ENCODE measurements at regions not wholly inside any gene's neighbourhood (a gene's known extent, or its start where the extent isn't known, plus 50 kb on each side); places are given as distances from the start of the nearest gene placed in this dataset.
A peak's percentile ranks its signal among the peaks of the same experiment; 100 is the strongest.
"Not testable (repeated sequence)": the region's sequence is repeated elsewhere in the genome, so short reads cannot be mapped to it uniquely, and the experiment has no call there.

DNA sequence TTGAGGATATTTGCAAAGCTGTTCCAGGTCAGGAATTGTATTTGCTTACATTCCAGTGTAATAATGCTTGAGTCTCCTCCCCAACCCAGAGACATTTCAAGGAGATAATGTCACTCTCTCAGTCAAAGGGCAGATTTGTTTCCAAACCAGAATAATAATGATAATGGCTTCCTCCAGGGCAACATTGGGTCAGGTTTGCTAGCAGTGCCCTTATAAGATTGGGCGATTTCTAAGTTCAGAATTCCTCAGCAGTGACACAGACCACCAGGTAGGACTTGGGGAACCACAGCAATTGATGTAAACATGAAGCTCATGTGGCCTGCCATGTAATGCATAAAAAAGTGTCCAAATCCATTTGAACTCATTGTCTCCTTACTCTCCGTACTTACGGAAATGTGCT is 125.2 kb downstream of the BMP15 start:
- no peaks in the 10 kb centered on the region for H3K4me1 Mint-ChIP-seq
- no peaks in the 10 kb centered on the region for H3K9me3 Mint-ChIP-seq
- no peak overlapping the region for H3K4me3 Mint-ChIP-seq
- H3K36me3 Mint-ChIP-seq (ENCODE audit: low read depth) = no peaks in the 10 kb centered on the region
- H3K27me3 Mint-ChIP-seq = no peaks in the 10 kb centered on the region
- H3K27ac Mint-ChIP-seq = no peak overlapping the region
- intact Hi-C loops (cut with micrococcal nuclease) = no loop called here
- no peak for DNase-seq

DNA sequence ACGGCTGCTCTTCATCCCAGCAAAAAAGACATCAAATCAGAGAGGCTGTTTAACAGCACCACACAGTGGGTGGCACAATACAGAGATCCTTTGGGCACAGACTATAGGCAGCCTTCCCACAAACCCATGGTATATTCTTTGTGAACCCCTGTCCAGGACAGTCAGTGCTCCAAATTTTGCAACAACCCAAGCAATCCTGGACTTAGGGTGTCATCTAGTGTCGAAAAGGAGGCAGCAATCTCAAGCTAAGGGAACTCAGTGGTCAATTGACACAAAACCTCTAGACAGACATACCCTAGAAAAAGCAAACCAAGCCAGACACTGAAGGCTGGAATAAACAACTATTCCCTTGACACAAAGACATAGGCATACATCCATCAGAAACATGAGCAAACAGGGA is 137.4 kb downstream of the BMP15 start:
- Mint-ChIP-seq H3K4me3 (no peak overlapping the region), H3K9me3 (no peaks in the 10 kb centered on the region), H3K36me3 (ENCODE audit: low read depth) (no peaks in the 10 kb centered on the region), H3K4me1 (no peaks in the 10 kb centered on the region), H3K27me3 (peaks cover 2% of the 10 kb centered on the region), H3K27ac (no peak overlapping the region)
- DNase-seq = no peak
- intact Hi-C loops (cut with micrococcal nuclease) = no loop called here

DNA sequence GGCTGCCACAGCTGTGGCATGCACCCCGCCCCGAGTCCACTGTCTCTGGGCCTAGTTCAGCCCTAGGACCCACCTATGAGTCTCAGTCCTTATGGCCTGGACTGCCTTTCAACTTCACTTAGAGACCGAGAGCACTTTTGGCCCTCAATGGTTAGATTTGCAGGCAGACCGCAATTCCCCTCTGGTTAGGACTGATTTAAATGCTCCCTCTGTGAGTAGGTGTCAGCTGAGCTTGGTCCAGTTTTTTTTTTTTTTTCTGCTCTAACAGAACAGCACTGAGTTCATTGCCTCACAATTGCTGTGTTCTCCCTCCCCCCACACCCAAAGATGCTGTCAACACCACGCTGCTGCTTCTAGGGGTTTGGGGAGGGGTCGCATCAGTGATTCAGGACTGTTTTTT is 143.2 kb downstream of the BMP15 start:
- Mint-ChIP-seq H3K27ac (no peak overlapping the region), H3K36me3 (ENCODE audit: low read depth) (no peaks in the 10 kb centered on the region), H3K4me1 (no peaks in the 10 kb centered on the region), H3K4me3 (no peak overlapping the region), H3K9me3 (no peaks in the 10 kb centered on the region), H3K27me3 (no peaks in the 10 kb centered on the region)
- intact Hi-C loops (cut with micrococcal nuclease) = no loop called here
- DNase-seq = no peak

DNA sequence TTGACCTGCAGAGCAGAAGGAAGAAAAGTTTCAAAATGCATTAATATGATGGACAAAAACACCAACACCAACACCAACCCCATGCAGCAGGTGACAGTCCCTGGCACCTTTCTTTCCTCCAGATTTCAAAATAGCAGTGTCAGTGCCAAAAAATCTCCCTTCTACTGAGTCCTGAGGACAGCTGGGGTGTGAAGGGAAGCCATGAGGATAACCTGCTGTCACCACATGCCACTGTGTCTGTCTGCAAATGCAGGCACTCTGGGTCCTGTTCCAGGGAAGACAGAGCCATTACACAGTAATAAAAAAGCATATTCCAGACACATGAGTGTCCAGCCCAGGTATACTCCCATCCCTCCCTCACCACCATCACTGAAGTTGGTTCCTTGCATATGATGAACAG is 187.5 kb downstream of the BMP15 start:
- intact Hi-C loops (cut with micrococcal nuclease) = no loop called here
- Mint-ChIP-seq H3K9me3 (no peaks in the 10 kb centered on the region), H3K27ac (no peak overlapping the region), H3K4me3 (no peak overlapping the region), H3K4me1 (no peaks in the 10 kb centered on the region), H3K27me3 (no peaks in the 10 kb centered on the region), H3K36me3 (ENCODE audit: low read depth) (no peaks in the 10 kb centered on the region)
- DNase-seq = no peak

DNA sequence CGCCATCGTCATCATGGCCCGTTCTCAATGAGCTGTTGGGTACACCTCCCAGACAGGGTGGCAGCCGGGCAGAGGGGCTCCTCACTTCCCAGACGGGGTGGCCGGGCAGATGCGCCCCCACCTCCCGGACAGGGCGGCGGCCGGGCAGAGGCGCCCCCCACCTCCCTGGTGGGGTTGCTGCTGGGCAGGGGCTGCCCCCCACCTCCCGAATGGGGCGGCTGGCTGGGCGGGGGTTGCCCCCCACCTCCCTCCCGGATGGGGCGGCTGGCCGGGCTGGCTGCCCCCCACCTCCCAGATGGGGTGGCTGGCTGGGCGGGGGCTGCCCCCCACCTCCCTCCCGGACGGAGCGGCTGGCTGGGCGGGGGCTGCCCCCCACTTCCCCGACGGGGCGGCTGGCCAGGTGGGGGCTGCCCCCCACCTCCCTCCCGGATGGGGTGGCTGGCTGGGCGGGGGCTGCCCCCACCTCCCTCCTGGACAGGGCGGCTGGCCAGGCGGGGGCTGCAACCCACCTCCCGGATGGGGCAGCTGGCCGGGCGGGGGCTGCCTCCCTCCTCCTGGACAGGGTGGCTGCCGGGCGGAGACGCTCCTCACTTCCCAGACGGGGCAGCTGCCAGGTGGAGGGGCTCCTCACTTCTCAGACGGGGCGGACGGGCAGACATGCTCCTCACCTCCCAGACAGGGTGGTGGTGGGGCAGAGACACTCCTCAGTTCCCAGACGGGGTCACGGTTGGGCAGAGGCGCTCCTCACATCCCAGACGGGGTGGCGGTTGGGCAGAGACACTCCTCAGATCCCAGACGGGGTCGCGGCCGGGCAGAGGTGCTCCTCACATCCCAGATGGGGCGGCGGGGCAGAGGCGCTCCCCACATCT is 208.8 kb downstream of the BMP15 start:
- DNase-seq; intact Hi-C loops (cut with micrococcal nuclease); H3K9me3 Mint-ChIP-seq; H3K27me3 Mint-ChIP-seq; H3K4me1 Mint-ChIP-seq; H3K36me3 Mint-ChIP-seq (ENCODE audit: low read depth); H3K4me3 Mint-ChIP-seq; H3K27ac Mint-ChIP-seq: not testable (repeated sequence)

DNA sequence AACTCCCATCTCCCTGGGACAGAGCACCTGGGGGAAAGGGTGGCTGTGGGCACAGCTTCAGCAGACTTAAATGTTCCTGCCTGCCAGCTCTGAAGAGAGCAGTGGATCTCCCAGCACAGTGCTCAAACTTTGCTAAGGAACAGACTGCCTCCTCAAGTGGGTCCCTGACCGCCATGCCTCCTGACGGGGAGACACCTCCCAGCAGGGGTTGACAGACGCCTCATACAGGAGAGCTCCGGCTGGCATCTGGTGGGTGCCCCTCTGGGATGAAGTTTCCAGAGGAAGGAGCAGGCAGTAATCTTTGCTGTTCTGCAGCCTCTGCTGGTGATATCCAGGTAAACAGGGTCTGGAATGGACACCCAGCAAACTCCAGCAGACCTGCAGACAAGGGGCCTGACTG is 206.9 kb upstream of the NUDT10 start:
- intact Hi-C loops (cut with micrococcal nuclease); H3K9me3 Mint-ChIP-seq: not testable (repeated sequence)

DNA sequence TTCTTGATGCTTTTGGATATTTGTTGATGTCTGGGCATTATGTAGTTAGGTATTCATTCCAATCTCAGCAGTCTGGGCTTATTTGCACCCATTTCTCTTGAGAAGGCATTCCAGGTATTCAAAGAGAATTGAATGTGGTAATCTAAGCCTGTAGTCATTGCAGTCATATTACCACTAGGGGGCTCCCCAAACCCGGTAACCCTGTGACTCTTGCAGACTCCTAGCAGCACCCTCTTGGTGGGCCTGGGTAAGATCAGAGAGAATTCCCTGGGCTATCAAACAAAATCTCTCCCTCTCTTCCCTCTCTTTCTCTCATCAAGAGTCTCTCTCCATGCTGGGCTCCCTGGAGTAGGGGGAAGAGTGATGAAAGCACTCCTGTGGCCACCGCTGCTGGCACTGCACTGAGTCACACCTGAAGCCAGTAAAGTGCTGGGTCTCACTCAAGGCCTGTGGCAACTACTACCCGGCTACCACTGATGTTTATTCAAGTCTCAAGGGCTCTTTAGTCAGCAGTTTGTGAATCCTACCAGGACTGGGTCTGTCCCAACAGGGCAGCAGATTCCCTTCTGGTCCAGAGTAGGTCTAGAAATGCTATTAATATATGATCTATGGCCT is 187.7 kb upstream of the NUDT10 start:
- Mint-ChIP-seq H3K4me3 (no peak overlapping the region), H3K9me3 (no peaks in the 10 kb centered on the region), H3K27me3 (peaks cover 11% of the 10 kb centered on the region), H3K36me3 (ENCODE audit: low read depth) (no peaks in the 10 kb centered on the region), H3K27ac (no peak overlapping the region), H3K4me1 (no peaks in the 10 kb centered on the region)
- intact Hi-C loops (cut with micrococcal nuclease) = loop anchor here (2.0 to 5.0 kb wide), 2 partner anchors 277 to 316 kb away; no protein-coding TSS in a partner anchor
- peak; percentile 68 for DNase-seq

More for the DNA sequence above, 206.9 kb upstream of the NUDT10 start:
- DNase-seq; H3K27me3 Mint-ChIP-seq; H3K4me3 Mint-ChIP-seq; H3K36me3 Mint-ChIP-seq (ENCODE audit: low read depth); H3K27ac Mint-ChIP-seq; H3K4me1 Mint-ChIP-seq: not testable (repeated sequence)

DNA sequence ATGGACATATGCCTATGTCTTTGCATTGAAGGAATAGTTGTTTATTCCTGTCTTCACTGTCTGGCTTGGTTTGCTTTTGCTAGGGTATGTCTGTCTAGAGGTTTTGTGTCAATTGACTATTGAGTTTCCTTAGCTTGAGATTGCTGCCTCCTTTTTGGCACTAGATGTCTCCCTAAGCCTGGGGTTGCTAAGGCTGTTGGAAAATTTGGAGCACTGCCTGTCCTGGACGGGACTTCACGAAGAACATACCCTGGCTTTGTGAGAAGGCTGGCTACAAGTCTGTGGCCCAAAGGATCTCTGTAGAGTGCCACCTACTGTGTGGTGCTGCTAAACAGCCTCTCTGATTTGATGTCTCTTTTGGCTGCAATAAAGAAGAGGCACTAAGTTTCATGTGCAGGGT is 183.8 kb upstream of the NUDT10 start:
- Mint-ChIP-seq H3K27ac (no peak overlapping the region), H3K27me3 (no peaks in the 10 kb centered on the region), H3K9me3 (no peaks in the 10 kb centered on the region), H3K4me1 (no peaks in the 10 kb centered on the region), H3K36me3 (ENCODE audit: low read depth) (no peaks in the 10 kb centered on the region), H3K4me3 (no peak overlapping the region)
- intact Hi-C loops (cut with micrococcal nuclease) = loop anchor here (5.0 kb wide), 1 partner anchor 273 kb away; no protein-coding TSS in a partner anchor
- no peak for DNase-seq

DNA sequence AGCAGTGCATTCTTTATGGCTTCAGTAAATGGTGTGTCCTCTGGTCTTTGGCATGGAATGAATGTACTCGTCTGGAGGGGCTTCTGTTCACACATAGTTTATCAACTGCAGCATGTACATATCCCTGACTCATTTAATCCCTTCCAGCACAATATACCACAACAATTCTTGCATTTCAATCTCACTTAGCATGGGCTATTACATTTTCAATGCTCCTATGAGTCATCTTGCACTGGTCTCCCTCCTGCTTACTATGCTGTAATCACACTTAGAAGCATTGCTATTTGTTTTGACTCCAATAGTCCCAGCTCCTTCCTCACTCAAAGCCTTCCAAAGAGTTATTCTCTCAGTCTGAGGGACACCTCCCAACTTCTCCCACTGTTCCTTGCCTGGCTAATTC is 180.9 kb upstream of the NUDT10 start:
- intact Hi-C loops (cut with micrococcal nuclease) = no loop called here
- no peak for DNase-seq
- H3K9me3 Mint-ChIP-seq = no peaks in the 10 kb centered on the region
- no peaks in the 10 kb centered on the region for H3K27me3 Mint-ChIP-seq
- H3K4me3 Mint-ChIP-seq = no peak overlapping the region
- no peak overlapping the region for H3K27ac Mint-ChIP-seq
- H3K36me3 Mint-ChIP-seq (ENCODE audit: low read depth) = no peaks in the 10 kb centered on the region
- no peaks in the 10 kb centered on the region for H3K4me1 Mint-ChIP-seq

DNA sequence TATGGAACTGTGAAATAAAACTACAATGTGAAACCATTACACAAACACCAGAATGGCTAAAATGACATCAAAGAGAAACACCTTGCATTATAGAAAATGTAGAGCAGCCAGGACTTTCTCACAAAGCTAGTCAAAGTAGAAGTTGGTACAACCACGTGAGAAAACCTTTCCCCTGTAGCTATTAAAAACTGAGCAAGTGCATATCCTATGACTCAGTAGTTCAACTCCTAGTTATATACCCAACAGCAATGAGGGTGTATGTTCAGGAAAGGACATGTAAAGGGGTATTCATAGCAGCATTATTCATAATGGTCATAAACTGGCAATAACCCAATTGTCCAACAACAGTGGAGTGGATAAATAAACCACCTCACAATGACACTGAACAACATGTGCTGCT is 177.5 kb upstream of the NUDT10 start:
- intact Hi-C loops (cut with micrococcal nuclease) = no loop called here
- H3K27ac Mint-ChIP-seq = no peak overlapping the region
- H3K9me3 Mint-ChIP-seq = no peaks in the 10 kb centered on the region
- no peaks in the 10 kb centered on the region for H3K36me3 Mint-ChIP-seq (ENCODE audit: low read depth)
- no peaks in the 10 kb centered on the region for H3K4me1 Mint-ChIP-seq
- no peak overlapping the region for H3K4me3 Mint-ChIP-seq
- DNase-seq = no peak
- H3K27me3 Mint-ChIP-seq = no peaks in the 10 kb centered on the region

DNA sequence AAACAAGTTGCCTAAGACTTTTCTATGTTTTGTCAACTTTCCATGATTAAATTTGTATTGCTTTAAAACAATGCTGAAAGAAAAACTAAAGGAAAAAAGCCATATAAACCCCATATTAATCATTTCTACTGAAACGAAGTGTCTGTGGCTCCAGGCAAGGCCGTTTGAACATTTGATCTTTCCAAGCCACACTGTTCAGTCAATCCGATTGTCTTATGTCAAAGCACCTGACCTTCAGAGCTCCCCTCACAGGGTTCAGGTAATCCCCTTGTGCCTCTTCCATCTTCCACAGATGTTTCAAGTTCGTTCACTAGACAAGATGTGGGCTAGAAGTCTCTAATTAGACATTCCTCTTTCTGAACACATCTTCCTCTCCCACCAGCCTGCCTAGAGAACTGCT is 177.1 kb upstream of the NUDT10 start:
- H3K27me3 Mint-ChIP-seq = no peaks in the 10 kb centered on the region
- H3K36me3 Mint-ChIP-seq (ENCODE audit: low read depth) = no peaks in the 10 kb centered on the region
- no peaks in the 10 kb centered on the region for H3K9me3 Mint-ChIP-seq
- H3K4me1 Mint-ChIP-seq = no peaks in the 10 kb centered on the region
- no peak for DNase-seq
- intact Hi-C loops (cut with micrococcal nuclease) = no loop called here
- H3K4me3 Mint-ChIP-seq = no peak overlapping the region
- no peak overlapping the region for H3K27ac Mint-ChIP-seq

DNA sequence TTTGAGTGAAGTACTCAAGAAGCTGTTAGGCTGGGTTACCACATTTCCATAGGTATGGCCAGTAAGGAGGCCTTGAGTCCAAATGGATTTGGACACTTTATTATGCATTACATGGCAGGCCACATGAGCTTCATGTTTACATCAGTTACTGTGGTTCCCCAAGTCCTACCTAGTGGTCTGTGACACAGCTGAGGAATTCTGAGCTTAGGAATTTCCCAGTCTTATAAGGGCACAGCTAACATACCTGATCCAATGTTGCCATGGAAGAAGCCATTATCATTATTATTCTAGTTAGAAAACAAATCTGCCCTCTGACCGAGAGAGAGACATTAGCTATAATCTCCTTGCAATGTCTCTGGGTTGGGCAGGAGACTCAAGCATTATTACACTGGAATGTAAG is 174.4 kb upstream of the NUDT10 start:
- H3K9me3 Mint-ChIP-seq = no peaks in the 10 kb centered on the region
- no peak for DNase-seq
- no peak overlapping the region for H3K4me3 Mint-ChIP-seq
- no peaks in the 10 kb centered on the region for H3K27me3 Mint-ChIP-seq
- H3K36me3 Mint-ChIP-seq (ENCODE audit: low read depth) = no peaks in the 10 kb centered on the region
- H3K27ac Mint-ChIP-seq = no peak overlapping the region
- no peaks in the 10 kb centered on the region for H3K4me1 Mint-ChIP-seq
- intact Hi-C loops (cut with micrococcal nuclease) = no loop called here

DNA sequence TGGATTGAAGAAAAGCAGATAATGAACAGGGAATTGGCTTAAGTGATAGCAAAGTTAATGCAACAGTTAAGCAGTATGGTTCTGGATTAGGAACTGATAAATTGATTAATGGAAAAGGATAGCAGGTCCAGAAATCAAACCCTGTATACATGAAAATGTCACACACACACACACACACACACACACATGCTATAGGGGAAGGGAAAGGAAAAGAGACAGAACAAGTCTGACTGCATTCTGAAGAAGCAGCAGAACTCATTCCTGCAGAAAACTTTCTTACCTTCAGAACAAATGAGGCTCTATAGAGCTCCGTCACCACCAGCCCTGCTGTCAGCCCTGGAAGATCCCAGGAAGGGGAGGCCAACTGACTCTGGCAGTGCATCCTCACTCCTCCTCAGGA is 173.2 kb upstream of the NUDT10 start:
- H3K4me3 Mint-ChIP-seq; H3K9me3 Mint-ChIP-seq; intact Hi-C loops (cut with micrococcal nuclease); H3K27ac Mint-ChIP-seq; DNase-seq; H3K27me3 Mint-ChIP-seq; H3K4me1 Mint-ChIP-seq; H3K36me3 Mint-ChIP-seq (ENCODE audit: low read depth): not testable (repeated sequence)

DNA sequence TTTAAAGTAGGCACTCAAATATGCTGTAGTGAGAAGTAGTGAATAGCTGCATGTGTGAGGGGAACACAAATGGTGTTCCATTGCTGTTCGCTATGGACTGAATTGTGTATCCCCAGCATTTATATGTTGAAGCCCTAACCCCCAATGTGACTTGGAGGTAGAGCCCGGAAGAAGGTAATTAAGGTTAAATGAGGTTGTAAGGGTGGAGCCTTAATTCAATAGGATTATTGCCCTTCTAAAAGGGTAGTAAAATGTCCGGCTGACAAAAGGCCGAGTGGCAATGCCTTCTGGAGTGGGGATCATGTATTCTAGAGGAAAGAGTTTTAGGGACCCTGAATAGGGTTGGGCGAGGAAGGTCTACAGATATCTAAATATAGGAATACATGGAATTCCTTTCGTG is 168.9 kb upstream of the NUDT10 start:
- H3K27ac Mint-ChIP-seq = no peak overlapping the region

More for the DNA sequence above, 168.9 kb upstream of the NUDT10 start:
- H3K9me3 Mint-ChIP-seq = no peaks in the 10 kb centered on the region
- no peak for DNase-seq
- no peaks in the 10 kb centered on the region for H3K4me1 Mint-ChIP-seq
- H3K4me3 Mint-ChIP-seq = no peak overlapping the region
- no peaks in the 10 kb centered on the region for H3K27me3 Mint-ChIP-seq
- intact Hi-C loops (cut with micrococcal nuclease) = no loop called here
- no peaks in the 10 kb centered on the region for H3K36me3 Mint-ChIP-seq (ENCODE audit: low read depth)

Data from activated CD4-positive, alpha-beta T cell treated with anti-CD3 and anti-CD28 coated beads, Interleukin-2, amount 10 ng/mL, durations not matched to agents 24 days and 14 days (primary cell).